ENCODE measurements at regions not wholly inside any gene's neighbourhood (a gene's known extent, or its start where the extent isn't known, plus 50 kb on each side); places are given as distances from the start of the nearest gene placed in this dataset.

DNA sequence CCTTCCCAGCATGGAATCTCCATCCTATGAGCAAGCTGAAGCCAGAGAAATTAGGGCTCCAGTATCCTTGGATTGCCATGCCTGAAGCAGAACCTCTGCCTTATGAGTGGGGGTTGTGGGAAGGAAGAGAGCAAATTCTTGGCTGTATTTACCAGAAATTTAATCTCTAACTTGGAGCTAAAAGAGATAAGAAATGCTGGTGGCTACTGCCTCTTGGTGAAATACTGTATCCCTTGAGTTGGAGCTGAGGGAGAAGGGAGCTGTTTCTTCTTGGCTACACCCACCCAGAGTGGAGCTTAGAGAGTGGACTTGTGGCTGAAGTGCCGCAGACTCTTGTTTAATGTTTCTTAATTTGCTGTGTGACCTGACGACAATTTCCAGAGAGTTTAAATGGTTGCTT is 447.3 kb downstream of the ARHGEF28 start:
- no peak for DNase-seq

DNA sequence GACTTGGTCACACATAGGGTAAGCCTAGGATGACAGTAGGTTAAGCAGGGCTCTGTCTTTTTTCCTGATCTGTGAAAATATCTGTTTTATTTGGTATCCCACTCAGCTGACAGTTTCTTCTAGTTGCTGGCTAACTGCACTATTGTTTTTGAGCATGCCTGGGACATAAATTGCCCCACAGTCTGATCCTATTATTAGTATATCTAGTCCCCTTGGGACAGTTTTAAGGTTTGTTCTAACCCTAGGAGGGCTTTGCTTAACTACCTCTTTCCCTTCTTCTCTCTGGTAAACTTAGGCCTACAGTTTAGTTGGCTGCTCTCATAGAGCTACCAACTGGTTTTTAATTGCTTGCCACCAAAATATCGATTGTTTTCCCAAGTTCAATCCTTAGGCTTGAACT is 446.6 kb downstream of the ARHGEF28 start:
- DNase-seq, result no peak

DNA sequence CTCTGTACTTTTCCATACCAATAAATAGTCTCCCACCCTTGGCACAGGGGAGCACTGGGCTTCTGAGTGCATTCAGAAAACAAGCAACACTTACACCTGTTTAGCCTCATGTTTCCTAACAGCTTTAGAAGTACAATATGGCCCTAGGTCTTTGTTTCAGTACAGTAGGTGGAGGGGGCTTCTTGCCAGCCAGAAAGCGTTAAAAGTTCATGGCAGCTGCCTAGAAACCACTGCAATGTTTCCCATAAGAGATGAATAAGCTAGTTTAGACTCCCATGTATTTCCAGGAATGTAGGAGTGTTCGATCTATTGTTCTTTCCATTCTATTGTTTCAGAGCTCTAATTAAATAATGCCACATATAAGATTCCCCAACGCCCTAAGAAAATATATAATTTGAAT is 444.8 kb downstream of the ARHGEF28 start:
- no peak for DNase-seq

DNA sequence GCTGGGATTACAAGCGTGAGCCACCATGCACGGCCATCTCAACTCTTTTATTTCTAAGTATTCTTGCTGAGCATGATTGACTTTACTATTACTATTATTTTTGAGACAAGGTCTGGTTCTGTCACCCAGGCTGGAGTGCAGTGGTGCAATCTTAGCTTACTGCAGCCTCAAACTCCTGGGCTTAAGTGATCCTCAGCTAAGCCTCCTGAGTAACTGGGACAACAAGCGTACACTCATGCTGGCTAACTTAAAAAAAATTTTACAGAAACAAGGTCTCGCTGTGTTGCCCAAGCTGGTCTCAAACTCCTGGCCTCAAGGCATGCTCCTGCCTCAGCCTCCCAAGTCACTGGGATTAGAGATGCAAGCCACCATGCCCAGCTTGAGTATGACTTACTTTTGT is 443.7 kb downstream of the ARHGEF28 start:
- DNase-seq, result no peak

DNA sequence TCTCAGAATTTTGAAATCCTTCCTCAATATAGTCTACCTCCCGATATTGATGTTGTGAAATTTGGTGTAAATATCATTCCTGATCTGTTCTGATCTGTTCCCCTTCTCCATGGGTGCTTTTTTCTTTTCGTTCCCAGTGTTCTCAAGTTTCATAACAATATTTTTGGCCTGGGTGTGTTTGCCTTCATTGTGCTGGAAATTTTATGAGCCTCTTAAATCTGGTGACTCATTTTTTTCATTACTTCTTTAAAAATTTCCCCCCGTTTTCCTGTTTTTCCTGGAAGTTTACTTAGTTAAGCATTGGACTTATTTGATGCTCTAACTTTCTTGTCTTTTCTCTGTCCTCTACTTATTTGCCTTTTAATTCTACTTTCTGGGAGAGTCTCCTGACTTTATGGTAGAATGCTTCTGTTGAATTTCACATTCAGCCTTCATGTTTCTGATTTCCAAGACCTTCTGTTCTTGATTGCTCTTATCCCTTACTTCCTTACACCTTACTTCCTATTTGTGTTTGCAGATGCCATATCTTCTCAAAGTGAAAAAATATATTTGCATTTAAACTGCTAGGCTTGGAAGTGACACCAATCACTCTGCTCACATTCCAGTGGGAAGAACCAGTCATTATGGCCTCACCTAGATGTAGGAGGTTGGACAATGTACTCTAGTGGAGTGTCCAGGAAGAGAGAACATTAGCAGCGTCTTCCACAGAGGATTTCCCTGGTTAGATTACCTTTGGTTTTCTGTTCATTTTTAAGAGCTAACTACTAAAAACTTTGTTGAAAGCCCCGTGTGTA is 441.9 kb downstream of the ARHGEF28 start:
- DNase-seq, result no peak

DNA sequence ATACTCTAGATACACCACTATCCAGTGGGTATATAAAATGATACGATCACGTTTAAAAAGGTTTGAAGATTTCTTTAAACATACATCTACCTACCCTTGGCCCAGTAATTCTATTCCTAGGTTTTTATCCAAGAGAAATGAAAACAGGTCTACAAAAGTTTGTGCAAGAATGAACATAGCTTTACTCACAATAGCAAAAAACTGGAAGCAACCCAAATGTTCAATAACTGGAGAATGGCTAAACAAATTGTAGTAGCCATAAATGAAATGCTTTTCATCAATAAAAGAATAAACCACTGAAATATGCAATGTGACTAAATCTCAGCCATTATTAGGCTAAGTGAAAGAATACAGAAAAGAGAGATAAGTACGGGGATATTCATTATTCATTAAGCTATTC is 438.9 kb downstream of the ARHGEF28 start:
- no peak for DNase-seq

DNA sequence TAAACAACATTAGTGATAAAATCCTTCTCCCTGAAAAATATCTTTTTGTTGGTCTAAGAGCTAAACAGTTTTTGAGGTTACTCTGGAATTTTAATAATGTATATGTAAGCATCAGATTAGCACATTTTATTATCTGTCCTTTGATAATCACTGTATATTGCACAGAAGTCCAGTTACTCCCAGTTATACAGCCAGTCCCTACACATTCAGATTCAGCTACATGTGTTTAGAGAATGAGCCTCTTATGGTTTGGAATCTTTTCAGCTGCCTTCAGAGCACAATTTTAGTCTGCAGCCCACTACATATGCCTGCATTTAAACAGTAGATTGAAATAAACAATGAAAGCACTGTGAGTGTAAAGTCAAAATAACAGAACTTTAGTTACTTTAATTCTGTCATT is 438.2 kb downstream of the ARHGEF28 start:
- no peak for DNase-seq

DNA sequence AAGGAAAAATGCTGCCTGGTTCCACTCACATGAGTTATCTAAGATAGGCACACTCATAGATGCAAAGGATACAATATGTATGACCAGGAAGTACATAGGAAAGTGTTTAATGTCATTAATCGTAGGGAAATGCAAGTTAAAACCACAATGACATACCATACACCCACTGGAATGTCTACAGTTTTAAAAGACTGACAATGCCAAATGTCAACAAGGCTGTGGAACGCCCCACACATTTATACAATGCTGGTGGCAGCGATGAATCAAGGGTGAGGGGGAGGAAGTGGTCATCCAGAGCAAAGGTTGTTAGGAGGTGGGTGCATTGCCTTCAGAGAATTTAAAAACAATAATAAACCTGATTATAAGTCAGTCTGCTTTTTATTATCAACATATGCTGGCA is 437.8 kb downstream of the ARHGEF28 start:
- DNase-seq, result no peak

DNA sequence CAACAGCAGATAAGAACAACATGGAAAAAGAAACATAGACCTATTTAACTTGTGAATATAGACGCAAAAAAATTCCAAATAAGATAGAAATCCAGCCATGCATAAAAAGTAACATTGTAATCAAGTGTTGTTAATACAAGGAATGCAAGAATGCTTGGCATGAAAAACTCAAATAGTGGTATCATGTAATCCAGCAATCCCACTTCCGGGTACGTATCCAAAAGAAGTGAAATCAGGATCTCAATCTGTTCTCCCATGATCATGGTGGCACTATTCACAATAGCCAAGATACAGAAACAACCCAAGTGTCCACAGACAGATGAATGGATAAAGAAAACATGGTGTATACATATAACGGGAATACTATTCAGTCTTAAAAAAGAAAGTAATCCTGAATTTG is 437.4 kb downstream of the ARHGEF28 start:
- no peak for DNase-seq

DNA sequence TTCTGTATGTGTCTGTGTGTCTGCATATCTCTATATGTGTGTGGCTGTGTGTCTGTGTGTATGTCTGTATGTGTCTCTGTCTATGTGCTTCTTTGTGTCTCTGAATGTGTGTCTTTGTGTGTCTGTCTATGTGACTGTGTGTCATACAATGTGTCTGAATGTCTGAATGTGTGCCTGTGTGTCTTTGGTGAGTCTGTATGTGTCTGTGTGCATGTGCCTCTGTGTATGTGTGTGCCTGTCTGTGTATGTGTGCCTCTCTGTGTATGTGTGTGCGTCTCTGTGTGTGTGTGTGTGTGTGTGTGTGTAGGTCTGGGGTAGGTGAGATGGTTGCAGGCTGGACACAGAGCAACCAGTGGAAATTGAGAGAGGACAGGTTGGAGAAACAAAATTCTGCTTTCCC is 435.3 kb downstream of the ARHGEF28 start:
- no peak for DNase-seq

DNA sequence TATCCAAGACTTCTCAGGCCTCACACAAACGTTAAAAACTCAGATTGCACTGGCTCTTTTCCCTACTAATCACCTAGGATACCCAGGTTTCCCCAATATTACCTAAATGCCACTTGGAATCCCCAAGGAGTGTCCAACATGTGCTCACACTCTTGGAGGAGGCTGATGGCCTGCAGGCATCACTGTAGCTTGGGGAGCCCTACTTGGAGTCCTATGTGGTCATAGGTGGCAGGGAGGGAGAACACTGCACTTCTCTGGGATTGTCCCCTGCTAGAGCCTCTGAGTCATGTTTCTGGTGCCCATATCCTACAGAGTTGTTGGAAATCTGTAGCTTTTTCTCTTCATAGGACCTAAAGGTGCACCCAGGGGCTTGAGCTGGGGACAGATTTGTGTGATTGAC is 433.7 kb downstream of the ARHGEF28 start:
- no peak for DNase-seq

DNA sequence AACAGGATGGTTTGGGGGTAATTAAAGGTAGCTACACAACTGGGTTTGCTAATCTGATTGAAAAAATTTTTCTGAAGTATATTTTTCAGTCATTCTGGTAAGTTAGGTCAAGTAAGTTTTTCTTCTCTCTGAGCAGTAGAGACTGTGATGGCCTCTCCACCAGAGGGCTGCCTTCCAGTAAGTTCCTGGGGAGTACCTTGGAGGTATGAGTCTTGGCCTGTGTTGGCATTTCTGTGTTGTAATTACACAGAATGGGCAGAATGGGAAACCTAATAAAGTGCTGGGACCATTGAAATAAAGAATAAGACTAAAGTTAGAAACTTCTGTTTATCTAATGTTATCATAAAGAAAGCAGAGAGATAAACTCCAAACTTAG is 430.8 kb downstream of the ARHGEF28 start:
- no peak for DNase-seq

DNA sequence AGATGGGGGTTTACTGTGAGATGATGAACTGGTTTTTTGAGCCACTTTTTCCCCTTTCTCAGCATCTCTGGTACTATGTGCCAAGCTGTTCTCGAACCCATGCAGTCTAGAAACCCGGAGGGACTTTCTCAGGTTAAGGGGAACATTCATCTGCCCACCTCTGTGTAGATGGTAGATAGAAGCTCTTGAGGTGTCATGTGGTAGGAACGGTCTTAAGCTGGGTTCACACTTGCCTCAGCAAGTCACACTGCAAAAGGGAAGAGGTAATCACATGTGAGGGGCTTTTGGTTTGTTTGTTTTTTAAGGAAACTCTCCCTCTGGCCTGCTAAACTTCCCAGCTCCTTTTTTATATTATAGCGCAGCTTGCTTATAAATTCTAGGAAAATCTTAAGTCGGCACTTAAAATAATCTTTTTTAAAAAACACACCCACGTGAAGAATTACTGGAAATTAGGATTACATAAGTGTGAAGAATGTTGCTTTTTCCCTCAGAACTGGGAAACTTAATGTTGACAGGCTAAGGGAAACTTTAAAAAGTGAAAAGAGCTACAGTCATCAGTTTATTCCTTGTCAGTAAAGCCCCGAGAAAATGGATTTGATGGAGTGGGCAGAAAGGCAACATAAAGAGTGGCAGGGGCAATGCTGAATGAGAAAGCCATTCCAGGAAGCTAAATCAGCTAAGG is 430.3 kb downstream of the ARHGEF28 start:
- DNase-seq, result no peak

DNA sequence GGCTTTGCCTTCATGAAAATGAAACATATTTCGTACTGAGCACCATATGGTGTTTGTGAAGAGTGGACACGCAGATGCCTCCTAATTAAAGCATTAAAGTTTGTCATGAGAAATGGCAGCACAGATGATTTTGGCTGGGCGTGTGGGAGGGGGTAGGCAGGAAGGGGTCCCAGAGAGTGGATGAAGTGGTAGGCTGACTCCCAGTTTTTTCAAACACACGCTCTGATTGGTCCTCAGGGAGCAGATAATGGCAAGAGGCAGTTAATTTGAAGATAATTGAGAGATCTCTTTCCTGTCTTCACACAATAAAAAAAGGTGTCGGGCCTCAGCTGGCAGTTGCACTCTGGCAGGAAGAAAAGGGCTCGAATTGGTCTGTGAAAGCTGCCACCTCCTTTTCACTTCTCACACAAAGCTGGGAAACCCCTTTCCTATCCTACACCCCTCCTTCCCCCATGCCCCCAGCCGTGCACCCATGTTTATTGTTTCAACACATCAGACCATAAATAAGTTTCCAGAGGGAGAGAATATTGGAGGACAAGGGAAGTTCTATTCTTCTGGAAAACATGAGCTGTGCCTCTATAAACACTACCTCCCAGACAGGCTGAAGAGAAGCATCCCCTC is 429.6 kb downstream of the ARHGEF28 start:
- DNase-seq, result no peak

DNA sequence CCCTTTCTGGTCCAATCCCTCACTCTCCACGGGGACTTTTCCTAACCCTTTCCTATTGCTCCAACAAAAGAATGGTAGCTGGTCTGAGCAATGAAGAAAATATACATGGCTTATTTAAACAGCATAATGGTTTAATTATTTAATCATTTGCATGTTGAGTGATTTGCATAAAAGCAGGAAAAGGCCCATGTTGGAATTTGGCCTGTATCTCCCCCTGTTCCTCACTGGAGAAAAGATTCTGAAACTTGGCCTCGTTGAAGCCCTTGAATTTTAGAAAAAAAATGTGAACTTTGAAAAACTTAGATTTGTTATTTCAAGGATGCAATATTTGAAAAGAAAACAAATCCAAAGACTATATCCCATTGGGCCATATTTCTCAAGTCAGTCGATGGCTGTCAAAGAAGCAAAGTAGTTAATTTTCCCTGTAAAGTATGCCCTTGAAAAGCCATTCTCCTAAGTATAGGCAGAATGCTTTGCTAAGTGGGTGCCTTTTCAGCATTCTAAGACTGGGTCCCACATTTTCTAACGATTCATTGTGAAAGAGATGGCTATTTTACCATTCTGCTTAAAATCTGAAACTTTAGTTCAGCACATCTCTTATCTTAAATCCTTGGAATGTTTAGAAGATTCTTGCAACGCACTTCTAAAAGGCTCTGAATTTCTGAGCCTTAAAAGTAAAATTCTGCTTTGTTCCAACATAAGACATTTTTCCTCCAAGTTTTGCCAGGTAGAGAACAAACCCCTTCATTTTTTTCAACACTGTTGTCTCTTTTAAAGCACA is 428.8 kb downstream of the ARHGEF28 start:
- DNase-seq, result no peak

DNA sequence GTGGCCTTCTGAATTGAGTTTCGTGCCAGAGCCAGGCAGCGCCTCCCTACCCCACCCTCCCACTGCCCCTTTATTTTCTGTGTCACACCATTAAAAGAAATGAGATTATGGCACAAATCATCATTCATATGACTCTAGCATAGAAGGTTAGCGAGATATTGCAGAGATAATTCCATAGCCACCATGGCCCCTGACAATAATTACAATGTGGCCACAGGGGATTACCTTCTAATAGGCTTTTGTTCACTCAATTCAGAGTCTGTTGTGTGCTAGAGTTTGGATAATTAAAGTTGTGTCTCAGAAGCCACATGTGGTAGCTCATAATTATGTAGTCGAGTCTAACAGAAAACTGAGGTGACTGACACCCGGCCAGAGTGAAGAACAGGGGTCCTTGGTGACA is 428.1 kb downstream of the ARHGEF28 start:
- DNase-seq, result no peak

DNA sequence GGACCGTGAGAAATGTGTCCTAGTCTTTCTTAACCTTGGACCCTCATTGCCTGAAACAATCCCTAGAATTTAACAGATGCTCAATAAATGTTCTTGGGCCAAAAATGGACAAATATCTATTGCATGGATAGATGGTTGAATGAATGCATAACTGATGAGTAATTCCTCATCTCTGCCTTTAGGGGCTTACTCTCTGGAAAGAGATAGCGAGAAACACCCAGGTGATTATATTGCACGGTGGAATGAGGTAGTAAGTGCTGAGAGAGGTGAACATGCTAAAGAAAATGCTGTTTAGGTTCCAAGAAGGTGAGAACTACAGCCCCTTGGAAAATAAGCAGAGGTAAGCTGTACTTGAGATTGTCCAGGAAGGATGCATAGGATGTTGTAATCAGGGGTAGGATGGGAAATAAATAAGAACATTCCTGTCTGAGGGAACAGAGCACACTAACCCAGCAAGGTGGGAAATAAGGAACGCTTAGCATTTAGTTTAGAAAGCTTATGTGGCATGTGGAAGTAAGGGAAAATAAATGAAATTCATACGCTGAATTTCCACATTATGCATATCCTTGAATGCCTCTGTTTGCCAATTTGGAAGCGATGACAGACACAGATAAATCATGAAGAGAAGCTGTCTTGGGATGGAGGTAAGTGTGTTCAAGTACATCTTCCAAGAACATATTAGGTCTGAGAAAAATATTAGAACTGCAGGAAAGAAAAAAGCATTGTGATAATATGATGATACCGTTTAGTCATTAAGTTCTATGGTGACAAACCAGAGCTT is 426.6 kb downstream of the ARHGEF28 start:
- no peak for DNase-seq

DNA sequence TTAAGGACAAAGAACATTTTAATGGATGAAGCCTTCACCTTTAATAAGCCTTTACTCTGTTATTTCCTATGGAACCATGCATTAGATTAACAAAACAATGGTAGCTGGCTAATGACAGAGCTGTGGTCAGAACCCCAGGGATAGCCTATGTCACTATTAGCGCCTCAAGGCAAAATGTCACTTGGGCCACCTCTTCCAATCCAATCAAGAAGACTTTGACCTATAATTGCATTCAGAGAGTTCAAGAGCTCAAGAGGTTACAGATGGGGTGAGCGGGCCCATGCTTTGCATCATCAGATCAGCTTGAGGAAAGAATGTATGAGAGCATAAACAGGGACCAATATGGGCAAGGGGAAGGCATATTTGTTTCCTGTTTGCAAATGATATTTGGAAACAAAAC is 425.1 kb downstream of the ARHGEF28 start:
- DNase-seq, result no peak

DNA sequence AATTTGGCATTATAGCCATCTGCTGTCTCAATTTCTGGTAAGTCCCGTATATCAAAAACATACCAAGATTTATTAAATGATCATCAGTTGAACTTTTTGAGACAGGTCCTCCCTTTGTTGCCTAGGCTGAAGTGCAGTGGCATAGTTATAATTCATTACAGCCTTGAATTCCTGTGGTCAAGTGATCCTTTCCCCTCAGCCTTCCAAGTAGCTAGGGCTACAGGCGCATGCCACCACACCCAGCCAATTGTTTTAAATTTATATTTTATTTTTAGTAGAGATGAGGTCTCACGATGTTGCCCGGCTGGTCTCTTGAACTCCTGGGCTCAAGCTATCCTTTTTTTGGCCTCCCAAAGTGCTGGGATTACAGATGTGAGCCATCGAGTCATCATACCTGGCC is 418.9 kb downstream of the ARHGEF28 start:
- no peak for DNase-seq

DNA sequence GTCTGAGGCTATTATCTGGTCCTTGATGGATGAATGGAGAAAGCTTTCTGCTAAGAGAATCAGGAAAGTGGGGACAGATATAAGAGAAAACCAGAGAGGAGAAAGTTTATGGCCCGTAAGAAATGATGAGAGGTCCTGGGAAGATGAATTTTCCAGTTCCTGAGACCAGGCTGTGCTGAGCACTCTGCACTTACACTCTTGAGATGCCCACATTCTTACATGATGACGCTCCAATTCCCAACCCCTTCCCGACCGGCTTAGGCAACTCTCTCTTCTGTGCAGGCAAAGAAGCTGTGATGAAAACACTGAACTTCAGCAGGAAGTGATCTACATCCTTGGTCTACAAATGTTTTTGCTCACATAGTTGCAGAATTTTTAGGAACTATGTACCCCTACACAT is 417.0 kb downstream of the ARHGEF28 start:
- no peak for DNase-seq

DNA sequence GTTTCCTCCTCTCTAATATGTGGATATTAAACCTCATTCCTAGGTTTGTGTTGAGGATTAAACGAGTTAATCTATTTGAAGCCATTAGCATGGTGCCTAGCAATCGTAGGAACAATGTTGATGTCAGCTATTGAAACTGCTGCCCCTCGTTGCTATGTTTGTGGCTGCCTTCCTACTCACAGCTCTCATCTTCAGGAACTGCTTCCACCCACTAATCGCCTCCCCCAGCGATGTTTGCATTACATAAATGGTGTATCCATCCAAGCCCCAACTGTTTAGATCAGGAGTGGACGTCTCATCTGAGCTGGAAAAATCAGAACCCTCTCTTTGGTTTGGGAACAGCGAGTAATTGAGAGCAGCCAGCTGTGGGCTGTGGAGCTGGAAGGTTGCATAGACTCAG is 416.6 kb downstream of the ARHGEF28 start:
- DNase-seq, result no peak

DNA sequence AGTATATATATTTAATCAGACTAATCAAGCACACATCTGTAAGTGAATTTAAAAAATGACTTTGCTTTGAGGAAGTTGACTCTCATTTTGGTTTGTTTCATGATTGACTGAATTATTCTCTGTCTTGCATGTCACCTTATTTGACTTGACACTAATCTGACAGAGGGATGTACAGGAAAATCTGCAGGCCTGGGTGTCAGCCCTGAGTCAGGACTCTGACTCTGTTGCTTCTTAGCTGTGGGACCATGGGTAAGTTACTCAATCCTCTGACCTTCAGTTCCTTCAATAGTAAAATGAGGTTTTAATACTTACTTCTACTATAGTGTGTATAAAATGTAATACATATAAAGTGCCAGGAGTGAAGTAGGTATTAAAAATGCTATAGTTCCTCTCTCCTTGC is 415.9 kb downstream of the ARHGEF28 start:
- DNase-seq, result no peak

Measured in CD4-positive, alpha-beta T cell treated with Interferon alpha-2 for 1 hour (primary cell).